HG03159 (cell line): ENCODE measurements at regions not wholly inside any gene's neighbourhood (a gene's known extent, or its start where the extent isn't known, plus 50 kb on each side); places are given as distances from the start of the nearest gene placed in this dataset.
"Not testable (repeated sequence)": the region's sequence is repeated elsewhere in the genome, so short reads cannot be mapped to it uniquely, and the experiment has no call there.

ENCODE experiments used
- ATAC-seq: cut with Tn5 transposase; IDR thresholded peaks from one replicate; pipeline ENCODE4 v1.9.1; 2021; ENCODE audit warnings: mild to moderate bottlenecking, moderate library complexity; ENCODE audit not compliant: unreplicated experiment

- ATAC-seq = not testable (repeated sequence)
Observed at GRCh38 chr16:64260631-64261401, 861.0 kb downstream of the CDH11 start.

GRCh38 chr16:64254443-64255367 is 867.2 kb downstream of the CDH11 start:
- ATAC-seq = no peak

DNA sequence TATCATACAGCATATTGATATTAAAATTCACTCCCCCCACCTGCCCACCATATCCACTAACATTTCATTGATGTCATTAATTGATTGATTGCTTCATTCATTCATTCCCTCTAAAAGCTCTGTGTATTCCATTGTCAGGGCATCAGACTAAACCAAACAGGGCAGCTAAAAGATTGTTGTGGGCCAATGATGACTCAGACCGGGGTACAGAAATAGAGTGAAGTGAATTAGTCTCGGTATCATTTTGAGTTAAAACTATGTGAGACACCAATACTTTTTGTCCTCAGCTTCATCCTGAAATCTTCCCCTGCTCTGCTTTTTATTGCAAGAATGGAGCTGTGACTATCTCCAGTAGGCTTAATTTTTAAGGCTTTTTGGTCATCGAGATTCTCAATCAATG is 868.3 kb downstream of the CDH11 start:
- no peak for ATAC-seq

DNA sequence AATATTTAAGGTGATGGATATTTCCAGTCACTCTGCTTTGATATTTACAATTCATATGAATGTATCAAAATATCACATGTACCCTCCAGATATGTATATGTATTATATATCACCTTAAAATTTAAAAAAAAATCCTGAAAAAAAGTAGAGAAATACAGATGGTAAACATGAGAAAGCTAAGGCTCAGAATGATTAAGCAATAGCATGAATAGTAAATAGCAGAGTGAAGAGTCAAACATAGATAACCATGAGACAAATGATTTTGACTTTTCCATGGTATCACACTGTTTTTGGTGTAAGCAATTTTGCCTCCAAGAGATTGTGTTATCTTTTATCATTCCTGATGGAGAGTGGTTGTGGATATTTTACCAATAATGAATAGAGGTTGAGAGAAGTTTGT is 868.8 kb downstream of the CDH11 start:
- no peak for ATAC-seq

GRCh38 chr16:64251742-64252141 is 870.1 kb downstream of the CDH11 start:
- no peak for ATAC-seq

- no peak for ATAC-seq
Observed at GRCh38 chr16:64250866-64251265, 871.0 kb downstream of the CDH11 start.

- ATAC-seq = no peak
Observed at GRCh38 chr16:64242492-64242891, 879.4 kb downstream of the CDH11 start.

DNA sequence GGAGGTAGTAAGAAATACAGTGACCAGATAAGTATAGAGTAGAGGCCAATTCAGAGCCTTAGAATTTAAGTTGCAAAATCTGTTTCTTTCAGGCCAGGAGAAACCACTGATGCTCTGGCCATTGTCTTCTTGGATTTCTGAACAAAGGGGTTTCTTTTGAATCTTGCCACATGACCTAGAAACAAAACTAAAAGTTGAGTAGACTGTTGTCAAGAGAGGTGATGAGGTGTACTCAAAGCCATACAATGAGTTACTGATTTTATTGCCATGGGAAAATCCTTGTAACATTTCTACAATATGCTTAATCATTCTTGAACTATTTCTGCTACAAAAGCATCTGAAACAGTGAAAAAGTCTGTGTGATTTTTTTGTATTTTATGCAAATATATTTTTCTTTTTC is 881.3 kb downstream of the CDH11 start:
- no peak for ATAC-seq

DNA sequence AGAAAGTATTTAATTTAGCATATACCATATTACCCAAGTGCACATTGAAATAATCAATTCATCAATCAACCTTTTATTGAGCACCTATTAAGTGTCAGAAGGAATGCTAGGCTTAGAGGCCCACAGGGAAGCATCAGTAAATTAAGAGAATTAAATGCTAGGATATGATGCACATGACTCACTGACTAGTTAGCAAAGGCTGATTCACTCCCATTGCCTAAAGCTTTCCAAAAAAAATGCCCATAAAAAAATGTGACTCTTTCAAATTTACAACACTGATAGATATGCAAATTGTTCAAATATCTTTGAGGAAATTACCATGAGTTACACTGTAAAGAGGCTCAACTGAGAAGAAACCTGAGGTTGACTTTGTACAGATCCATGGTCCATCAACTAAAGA is 883.3 kb downstream of the CDH11 start:
- no peak for ATAC-seq

- no peak for ATAC-seq
Observed at GRCh38 chr16:64236316-64236715, 885.5 kb downstream of the CDH11 start.

DNA sequence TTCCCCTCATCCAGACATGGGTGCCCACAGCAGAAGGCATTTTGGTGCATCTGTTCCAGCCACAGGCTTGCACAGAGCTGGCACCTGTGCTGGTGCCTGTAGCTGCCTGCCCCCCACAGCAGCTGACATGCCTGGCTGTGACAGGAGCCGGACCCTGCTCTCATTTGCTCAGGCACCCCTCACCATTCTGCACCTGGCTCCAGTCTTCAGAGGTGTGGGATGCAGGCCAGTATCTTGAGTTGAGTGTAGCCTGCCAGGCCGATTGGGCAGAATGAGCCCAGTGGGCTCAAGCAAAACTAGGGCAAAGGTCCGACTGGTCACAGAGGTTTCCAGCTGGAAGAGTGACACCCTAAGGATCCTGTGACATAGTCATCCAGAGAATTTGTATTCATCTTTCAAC is 887.7 kb downstream of the CDH11 start:
- no peak for ATAC-seq

- ATAC-seq = no peak
Observed at GRCh38 chr16:64225696-64226095, 896.2 kb downstream of the CDH11 start.

DNA sequence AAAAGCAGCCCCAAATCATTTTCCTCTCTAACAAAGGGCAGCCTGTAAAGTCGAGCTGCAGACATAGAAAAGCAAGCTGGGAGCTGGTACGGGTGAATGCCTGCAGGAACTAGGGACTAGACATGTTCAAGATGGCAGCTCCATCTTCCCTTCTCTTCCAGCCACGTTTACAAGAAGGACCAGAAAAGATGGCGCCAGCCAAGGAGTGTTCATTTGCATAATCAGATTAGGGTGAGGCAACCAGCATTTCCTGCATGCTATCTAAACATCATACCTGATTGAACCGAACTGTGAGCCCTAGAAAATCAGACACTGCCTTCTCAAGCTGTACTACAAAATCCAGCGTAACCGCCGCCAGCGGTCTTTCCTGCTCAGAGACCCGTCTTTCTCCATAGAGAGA is 896.8 kb downstream of the CDH11 start:
- ATAC-seq = no peak

GRCh38 chr16:64217789-64218535 is 903.9 kb downstream of the CDH11 start:
- no peak for ATAC-seq

DNA sequence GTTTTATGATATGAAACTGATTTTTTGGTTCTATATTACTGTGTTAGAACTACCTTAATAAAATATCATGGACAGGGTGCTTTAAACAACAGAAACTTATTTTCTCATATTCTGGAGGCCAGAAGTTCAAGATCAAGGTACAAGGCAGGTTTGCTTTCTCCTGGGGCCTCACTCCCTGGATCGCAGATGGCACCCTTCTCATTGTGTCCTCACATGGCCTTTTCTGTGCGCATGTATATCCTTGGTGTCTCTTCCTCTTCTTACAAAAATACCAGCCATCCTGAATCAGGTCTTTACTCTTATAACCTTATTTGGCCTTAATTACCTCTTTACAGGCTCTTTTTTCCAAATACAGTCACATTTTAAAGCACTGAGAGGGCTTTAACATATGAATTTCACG is 906.1 kb downstream of the CDH11 start:
- ATAC-seq = no peak

DNA sequence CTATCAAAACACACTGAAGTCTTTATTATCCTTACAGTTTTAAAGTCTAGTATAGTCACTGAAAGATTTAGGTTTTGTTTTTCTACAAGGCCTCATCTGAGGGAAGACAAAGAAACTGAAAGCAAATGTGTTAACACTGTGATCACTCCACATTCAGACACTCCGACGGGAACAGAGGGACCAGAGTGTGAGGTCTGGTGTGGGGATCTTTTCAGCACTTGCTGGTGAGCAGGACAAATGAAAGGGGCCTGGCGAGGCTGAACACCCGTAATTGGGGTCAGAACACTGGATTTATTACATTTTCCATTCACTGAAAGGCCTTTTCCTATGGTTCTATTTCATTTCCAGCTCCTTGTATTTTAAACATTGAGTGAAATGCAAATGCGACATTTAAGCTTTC is 910.5 kb downstream of the CDH11 start:
- ATAC-seq = no peak

- no peak for ATAC-seq
Observed at GRCh38 chr16:64206862-64207261, 915.0 kb downstream of the CDH11 start.

DNA sequence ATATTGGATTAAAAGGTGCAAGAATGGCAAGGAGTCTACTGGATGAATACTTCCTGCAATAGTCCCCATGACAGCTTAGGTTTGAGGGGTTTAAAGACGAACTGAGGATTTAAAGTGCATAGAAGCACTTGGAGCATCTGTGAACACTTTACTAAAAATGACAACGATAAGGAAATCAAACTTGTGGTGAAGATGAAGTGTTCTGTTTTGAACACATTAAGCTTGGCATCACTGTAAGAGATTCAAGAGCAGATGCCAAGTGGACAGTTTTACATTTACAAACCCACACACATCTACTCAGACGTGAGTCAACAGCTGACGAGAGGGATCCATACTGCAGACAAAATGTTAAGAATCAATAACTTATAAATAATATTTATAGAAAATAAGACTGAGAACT is 918.7 kb downstream of the CDH11 start:
- ATAC-seq = no peak

GRCh38 chr16:64202571-64202970 is 919.3 kb downstream of the CDH11 start:
- ATAC-seq = no peak

GRCh38 chr16:64196444-64196843 is 925.4 kb downstream of the CDH11 start:
- ATAC-seq = no peak

DNA sequence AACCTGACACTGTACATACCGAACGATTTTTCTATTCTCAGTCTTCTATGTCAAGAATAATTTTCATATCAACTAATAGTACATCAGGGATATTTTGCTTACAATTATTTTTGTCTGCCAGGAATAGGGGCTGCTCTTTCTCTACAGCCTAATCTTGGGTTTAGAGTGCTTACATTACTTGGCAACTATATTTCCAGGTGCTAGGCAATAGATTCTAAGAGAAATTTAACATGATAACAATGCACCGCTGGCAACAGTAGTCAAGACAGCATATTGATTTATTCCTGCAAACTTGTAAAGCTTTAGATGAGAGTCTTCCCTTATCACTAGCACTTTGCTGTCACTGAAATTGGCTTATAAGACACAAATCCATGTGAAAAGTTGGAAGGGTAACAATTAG is 935.9 kb downstream of the CDH11 start:
- ATAC-seq = no peak
